Suprapubic skin (tissue), 4 donors: ENCODE measurements at regions not wholly inside any gene's neighbourhood (a gene's known extent, or its start where the extent isn't known, plus 50 kb on each side); places are given as distances from the start of the nearest gene placed in this dataset.

ENCODE experiments used
- DNase-seq, 2 donors: peaks; one replicate each; pipeline ENCODE4 v3.0.0-alpha.2; 2019; ENCODE audit warnings: low spot score in 2 of 2
- H3K27ac ChIP-seq: fragments of 200-600 bp; sonication (generic); one replicate; pipeline ENCODE4 v1.5.1; 2019
- H3K27me3 ChIP-seq: fragments of 200-600 bp; sonication (generic); one replicate; pipeline ENCODE4 v1.5.1; 2019
- H3K36me3 ChIP-seq: fragments of 200-600 bp; sonication (generic); one replicate; pipeline ENCODE4 v1.5.1; 2019
- H3K4me1 ChIP-seq: fragments of 200-600 bp; sonication (generic); one replicate; pipeline ENCODE4 v1.5.1; 2019
- H3K4me3 ChIP-seq: fragments of 200-600 bp; sonication (generic); one replicate; pipeline ENCODE4 v1.5.1; 2019; ENCODE audit warnings: mild to moderate bottlenecking
- H3K9me3 ChIP-seq: fragments of 200-600 bp; sonication (generic); one replicate; pipeline ENCODE4 v1.5.1; 2019
- CTCF ChIP-seq, 2 donors: fragments of 200-600 bp in 1 of 2; fragments of 450-650 bp in 1 of 2; sonication (generic) in 1 of 2; IDR thresholded peaks; one replicate each; pipeline ENCODE4 v1.5.1; 2016 to 2019; ENCODE audit warnings: antibody characterized with exemption in 2 of 2, mild to moderate bottlenecking in 1 of 2, moderate library complexity in 1 of 2
- EP300 ChIP-seq: sonication (generic); formaldehyde crosslinking; IDR thresholded peaks from one replicate; pipeline ENCODE4 v1.6.1; 2017; ENCODE audit warnings: antibody characterized with exemption
- POLR2A ChIP-seq, 2 donors: fragments of 450-650 bp; IDR thresholded peaks; one replicate each; pipeline ENCODE4 v1.6.1; 2017; ENCODE audit warnings: antibody characterized with exemption in 2 of 2, mild to moderate bottlenecking in 2 of 2, moderate library complexity in 2 of 2
- POLR2AphosphoS5 ChIP-seq, 3 donors: sonication (generic); formaldehyde crosslinking; IDR thresholded peaks; one replicate each; pipeline ENCODE4 v1.6.1; 2017; ENCODE audit warnings: antibody characterized with exemption in 3 of 3
- WGBS: methylation state at CpG from one replicate; pipeline ENCODE4 v1.1.5; 2018; 5-methylcytosine and 5-hydroxymethylcytosine counted together

DNA sequence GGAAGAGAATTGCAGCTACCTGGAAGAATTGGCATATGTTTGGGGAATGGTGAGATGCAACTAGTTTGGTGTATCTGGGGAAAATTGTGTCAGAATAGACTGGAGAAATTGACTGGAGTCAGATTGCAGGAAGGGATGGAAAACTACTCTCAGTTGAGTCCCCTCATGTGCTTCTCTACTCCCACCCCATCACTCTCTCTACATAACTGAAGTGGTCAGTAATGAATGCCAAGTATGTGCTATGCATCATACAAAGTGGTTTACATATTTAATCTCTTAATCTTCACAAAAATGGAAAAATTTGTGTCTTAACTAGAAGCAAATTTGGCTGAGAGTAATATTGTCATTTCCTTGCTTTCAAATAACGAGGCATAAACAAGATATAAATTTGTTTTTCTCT, 146.4 kb upstream of the TNC start:
- H3K27ac ChIP-seq = no peak overlapping the region
- H3K9me3 ChIP-seq = no peaks in the 10 kb centered on the region
- no peak overlapping the region for H3K4me3 ChIP-seq
- TF ChIP-seq EP300 (no peak), POLR2AphosphoS5 (IDR thresholded peaks at IDR 0.05) (no peak), POLR2A (IDR thresholded peaks at IDR 0.05) (no peak), CTCF (IDR thresholded peaks at IDR 0.05) (no peak)
- no peak for DNase-seq
- peaks cover 18% of the 10 kb centered on the region for H3K4me1 ChIP-seq
- no peaks in the 10 kb centered on the region for H3K36me3 ChIP-seq
- H3K27me3 ChIP-seq = no peaks in the 10 kb centered on the region
- WGBS = 79% methylated on average over 1 of the region's 1 CpG

DNA sequence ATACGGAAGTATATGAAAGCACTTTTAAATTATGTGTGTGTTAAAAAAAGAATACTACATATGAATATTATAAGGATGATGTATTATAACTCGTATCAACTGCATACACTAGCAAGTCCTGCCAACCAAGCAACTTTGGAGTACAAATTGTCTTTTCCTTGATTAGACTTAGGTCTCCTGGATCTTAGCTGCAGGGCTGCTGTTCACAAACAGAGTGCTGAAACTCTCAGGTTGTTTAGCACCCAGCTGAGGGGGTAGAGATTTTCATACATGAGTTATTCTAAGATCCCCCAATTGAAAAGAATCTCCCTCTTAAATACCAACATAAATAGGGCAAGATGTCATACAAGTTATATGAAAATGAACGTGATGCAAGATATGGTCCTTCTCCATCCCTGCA, 149.8 kb upstream of the TNC start:
- WGBS = 66% methylated on average over 3 of the region's 3 CpGs
- no peak for DNase-seq
- Histone ChIP-seq H3K4me3 (no peak overlapping the region), H3K27ac (no peak overlapping the region), H3K9me3 (no peaks in the 10 kb centered on the region), H3K4me1 (peaks cover 12% of the 10 kb centered on the region), H3K27me3 (no peaks in the 10 kb centered on the region), H3K36me3 (no peaks in the 10 kb centered on the region)
- TF ChIP-seq POLR2A (IDR thresholded peaks at IDR 0.05) (no peak), POLR2AphosphoS5 (IDR thresholded peaks at IDR 0.05) (no peak), EP300 (no peak), CTCF (IDR thresholded peaks at IDR 0.05) (no peak)

- no peak overlapping the region for H3K4me3 ChIP-seq
- H3K4me1 ChIP-seq = no peaks in the 10 kb centered on the region
- H3K36me3 ChIP-seq = no peaks in the 10 kb centered on the region
- H3K27ac ChIP-seq = no peak overlapping the region
- H3K9me3 ChIP-seq = no peaks in the 10 kb centered on the region
- DNase-seq = no peak
- 78% methylated on average over 5 of the region's 5 CpGs for WGBS
- H3K27me3 ChIP-seq = no peaks in the 10 kb centered on the region
- no peak for TF ChIP-seq POLR2AphosphoS5 (IDR thresholded peaks at IDR 0.05)
- no peak for TF ChIP-seq POLR2A (IDR thresholded peaks at IDR 0.05)
- no peak for TF ChIP-seq CTCF (IDR thresholded peaks at IDR 0.05)
- no peak for TF ChIP-seq EP300
Observed at GRCh38 chr9:115275753-115276152, 157.8 kb upstream of the TNC start.

DNA sequence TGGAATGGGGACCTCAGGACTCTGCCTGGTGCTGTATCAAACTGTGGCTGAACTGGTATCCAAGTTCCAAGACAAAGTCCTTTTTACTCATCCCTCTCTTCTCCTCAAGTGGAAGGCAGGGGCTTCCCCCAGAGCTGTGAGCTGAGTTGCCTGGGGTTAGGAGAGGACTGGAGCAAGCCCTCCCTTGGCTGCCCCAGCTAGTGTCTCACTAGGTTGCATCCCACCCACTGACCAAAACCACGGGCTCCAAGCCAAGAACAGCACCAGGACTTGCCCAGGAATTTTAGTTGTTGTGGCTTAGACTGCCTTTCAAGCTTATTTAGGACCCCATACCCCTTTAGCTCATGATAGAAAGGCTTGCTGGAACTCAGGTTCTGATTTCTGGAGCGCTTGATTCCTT, 158.7 kb upstream of the TNC start:
- no peak for DNase-seq
- no peaks in the 10 kb centered on the region for H3K27me3 ChIP-seq
- H3K27ac ChIP-seq = no peak overlapping the region
- no peaks in the 10 kb centered on the region for H3K4me1 ChIP-seq
- H3K9me3 ChIP-seq = no peaks in the 10 kb centered on the region
- no CpG with 5 or more reads among the region's 2 CpGs for WGBS
- no peak for TF ChIP-seq EP300
- H3K4me3 ChIP-seq = no peak overlapping the region
- no peaks in the 10 kb centered on the region for H3K36me3 ChIP-seq

DNA sequence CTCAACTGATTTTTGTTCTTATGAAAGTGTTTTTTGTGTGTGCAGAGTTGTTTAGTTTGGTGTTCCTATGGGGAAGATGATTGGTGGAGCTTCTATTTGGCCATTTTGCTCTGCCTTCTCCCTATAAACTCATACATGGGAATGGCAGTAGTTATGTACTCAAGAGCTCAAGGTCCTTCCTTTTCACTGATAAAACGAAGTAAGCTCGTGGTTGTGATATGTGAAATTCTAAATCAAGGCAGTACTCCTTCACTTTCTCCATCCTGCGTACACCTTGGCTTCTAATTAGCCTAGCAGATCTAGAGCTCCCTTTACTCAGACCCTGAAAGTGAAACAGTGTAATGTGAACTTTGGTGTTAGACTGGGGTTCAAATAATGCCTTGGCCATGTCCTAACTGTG, 159.3 kb upstream of the TNC start:
- H3K36me3 ChIP-seq = no peaks in the 10 kb centered on the region
- H3K4me3 ChIP-seq = no peak overlapping the region
- no peak overlapping the region for H3K27ac ChIP-seq
- WGBS = 95% methylated on average over 3 of the region's 3 CpGs
- no peaks in the 10 kb centered on the region for H3K9me3 ChIP-seq
- no peaks in the 10 kb centered on the region for H3K27me3 ChIP-seq
- no peak for DNase-seq
- TF ChIP-seq CTCF (IDR thresholded peaks at IDR 0.05) (no peak), POLR2A (IDR thresholded peaks at IDR 0.05) (no peak), POLR2AphosphoS5 (IDR thresholded peaks at IDR 0.05) (no peak), EP300 (no peak)
- no peaks in the 10 kb centered on the region for H3K4me1 ChIP-seq

GRCh38 chr9:115278326-115279035, 160.5 kb upstream of the TNC start:
- 65% methylated on average over 4 of the region's 4 CpGs for WGBS
- H3K27ac ChIP-seq = no peak overlapping the region
- H3K36me3 ChIP-seq = no peaks in the 10 kb centered on the region
- no peaks in the 10 kb centered on the region for H3K4me1 ChIP-seq
- H3K9me3 ChIP-seq = no peaks in the 10 kb centered on the region
- no peak for DNase-seq
- no peaks in the 10 kb centered on the region for H3K27me3 ChIP-seq
- H3K4me3 ChIP-seq = no peak overlapping the region
- TF ChIP-seq POLR2A (IDR thresholded peaks at IDR 0.05) = no peak
- no peak for TF ChIP-seq EP300
- TF ChIP-seq CTCF (IDR thresholded peaks at IDR 0.05) = no peak
- no peak for TF ChIP-seq POLR2AphosphoS5 (IDR thresholded peaks at IDR 0.05)
